T-helper 1 cell (primary cell): ENCODE measurements at regions not wholly inside any gene's neighbourhood (a gene's known extent, or its start where the extent isn't known, plus 50 kb on each side); places are given as distances from the start of the nearest gene placed in this dataset.

Source experiments
- DNase-seq, 5 donors: peaks; one replicate each; pipeline ENCODE4 v3.0.0-alpha.2; 2012 to 2020

- no peak for DNase-seq
These were observed 95.5 kb upstream of the FAR2 start for GRCh38 chr12:29053567-29053966.

- no peak for DNase-seq
These were observed 94.0 kb upstream of the FAR2 start for GRCh38 chr12:29054858-29055663.

- DNase-seq, result peak in 1 of 5 donors; percentile 50
These were observed 83.0 kb upstream of the FAR2 start for GRCh38 chr12:29066011-29066588.

DNA sequence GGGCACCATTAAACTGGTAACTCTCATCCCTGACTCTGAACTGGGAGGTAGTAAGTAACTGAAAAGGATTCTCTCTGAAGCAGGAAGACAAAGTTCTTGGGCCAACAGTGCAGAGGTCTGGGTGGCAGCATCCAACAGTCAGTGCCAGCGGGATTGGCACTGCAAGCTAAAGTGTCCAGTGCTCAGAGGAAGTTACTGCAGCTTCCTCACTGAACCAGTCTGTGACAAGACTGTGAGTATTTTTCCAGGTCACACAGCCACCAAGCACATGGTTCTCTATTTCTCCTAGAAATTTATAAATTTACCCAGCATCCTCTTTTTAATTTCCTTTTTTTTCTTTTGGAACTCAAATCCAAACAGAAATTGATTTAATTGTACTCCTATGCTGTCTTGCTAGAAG, 81.6 kb upstream of the FAR2 start:
- no peak for DNase-seq

- no peak for DNase-seq
These were observed 78.8 kb upstream of the FAR2 start for GRCh38 chr12:29070309-29070708.

- no peak for DNase-seq
These were observed 78.0 kb upstream of the FAR2 start for GRCh38 chr12:29071099-29071498.

- no peak for DNase-seq
These were observed 76.4 kb upstream of the FAR2 start for GRCh38 chr12:29072631-29073030.

GRCh38 chr12:29073631-29074239, 75.3 kb upstream of the FAR2 start:
- DNase-seq, result peak in 2 of 5 donors; percentile 9 to 38

GRCh38 chr12:29081101-29081500, 68.0 kb upstream of the FAR2 start:
- no peak for DNase-seq

DNA sequence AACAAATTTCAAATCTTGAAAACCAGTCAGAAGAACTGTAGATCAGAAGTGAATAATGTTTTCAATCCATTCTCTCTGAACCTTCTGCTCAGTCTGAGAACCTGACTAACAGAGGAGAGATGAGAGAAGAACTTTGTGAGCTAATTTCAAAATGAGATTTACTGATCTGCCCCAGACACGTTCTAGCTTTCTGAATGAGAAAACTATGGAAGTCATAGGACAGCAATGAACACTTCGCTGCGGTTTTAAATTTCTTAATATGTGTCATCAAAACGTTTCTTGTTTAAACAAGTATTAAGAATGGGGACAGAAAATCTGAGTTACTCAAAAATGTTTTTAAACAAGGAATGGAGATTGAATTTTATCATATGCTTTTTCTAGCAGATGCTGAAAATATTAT, 66.6 kb upstream of the FAR2 start:
- peak in 1 of 5 donors; percentile 64 for DNase-seq

DNA sequence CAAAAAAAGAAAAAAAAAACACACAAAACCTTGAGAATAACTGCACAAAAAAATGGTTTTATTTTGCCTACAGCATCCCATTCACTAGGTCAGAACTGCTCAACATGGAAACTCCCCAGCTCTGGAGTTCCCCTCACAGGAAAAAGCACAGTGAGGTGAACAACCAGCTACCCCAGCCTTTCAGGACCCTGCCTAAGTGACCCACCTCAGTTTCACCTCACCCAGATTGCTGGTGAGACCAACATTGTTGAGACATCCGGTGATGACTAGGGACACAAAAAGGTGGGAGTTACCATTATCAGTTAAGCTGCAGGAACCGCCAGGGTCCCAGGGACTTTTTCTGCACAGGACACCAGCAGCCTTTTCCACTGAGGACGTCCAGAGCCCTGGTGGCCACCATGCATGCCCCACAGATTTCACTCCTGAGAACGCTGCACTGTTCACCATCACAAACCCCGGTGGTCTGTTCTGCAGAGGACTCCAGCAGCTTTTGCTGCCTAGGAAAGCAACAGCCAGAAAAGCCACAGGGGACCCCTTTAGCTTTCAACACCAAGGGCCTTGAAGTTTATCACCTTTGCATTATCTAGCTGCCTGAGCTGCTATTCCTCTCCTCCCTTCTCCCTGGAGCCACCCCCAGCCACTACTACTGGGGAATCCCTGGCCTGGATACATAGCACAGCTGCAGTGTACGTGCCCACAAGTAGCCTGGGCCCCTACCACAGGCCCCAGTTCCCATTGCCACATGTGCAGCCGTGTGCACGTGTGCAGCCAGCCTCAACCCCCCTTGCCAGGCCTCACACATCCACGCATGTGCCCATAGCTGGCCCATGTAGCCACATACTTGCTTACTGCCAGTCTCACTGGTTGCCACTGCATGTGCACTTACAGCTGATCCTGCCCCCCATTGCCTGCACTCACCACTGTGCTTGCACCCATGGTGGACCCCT, 62.5 kb upstream of the FAR2 start:
- no peak for DNase-seq

DNA sequence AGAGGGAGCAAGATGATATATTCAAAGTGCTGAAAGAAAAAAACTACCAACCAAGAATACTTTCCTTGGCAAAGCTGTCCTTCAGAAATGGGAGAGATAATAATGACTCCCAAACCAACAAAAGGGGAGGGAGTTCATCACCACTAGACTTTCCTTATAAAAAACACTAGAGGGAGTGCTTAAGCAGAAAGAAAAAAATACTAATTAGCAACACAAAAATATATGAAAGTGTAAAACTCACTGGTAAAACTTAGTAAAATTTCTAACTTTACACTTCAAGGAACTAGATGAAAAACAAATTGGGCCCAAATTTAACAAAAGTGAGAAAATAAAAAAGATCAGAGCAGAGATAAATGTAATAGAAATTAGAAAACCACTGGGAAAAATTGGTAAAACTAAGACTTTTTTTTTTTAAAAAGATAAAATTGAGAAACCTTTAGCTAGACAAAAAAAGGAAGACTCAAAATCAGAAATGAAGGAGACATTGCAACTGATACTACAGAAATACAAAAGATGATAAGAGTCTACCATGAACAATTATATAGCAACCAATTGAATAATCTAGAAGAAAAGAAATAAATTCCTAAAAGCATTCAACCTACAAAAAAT, 60.4 kb upstream of the FAR2 start:
- DNase-seq, result peak in 1 of 5 donors; percentile 14
